GM18867 (cell line): ENCODE measurements at regions not wholly inside any gene's neighbourhood (a gene's known extent, or its start where the extent isn't known, plus 50 kb on each side); places are given as distances from the start of the nearest gene placed in this dataset.
"Not testable (repeated sequence)": the region's sequence is repeated elsewhere in the genome, so short reads cannot be mapped to it uniquely, and the experiment has no call there.

Experiments
- ATAC-seq: cut with Tn5 transposase; IDR thresholded peaks from one replicate; pipeline ENCODE4 v1.9.1; 2021; ENCODE audit warnings: mild to moderate bottlenecking, moderate library complexity; ENCODE audit not compliant: unreplicated experiment

DNA sequence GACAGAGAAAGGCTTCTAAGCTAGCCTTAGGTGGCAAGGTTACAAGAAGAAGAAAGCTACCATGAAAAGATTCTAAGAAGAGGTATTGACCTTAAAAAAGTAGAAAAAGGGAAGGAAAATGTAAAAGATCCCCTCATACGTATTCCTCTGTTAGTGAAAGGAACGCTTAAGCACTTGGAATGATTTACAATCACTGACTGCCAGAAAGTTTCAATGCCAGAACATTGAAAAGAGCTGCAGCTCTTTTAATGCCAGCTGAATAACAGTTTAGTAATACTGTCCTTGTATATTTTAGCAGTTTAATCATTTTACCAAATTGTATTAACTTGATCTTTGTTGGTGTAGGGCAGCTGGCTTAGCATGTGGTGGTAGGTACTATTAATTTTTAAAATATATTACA, 650.7 kb downstream of the FAM181B start:
- ATAC-seq, result no peak

DNA sequence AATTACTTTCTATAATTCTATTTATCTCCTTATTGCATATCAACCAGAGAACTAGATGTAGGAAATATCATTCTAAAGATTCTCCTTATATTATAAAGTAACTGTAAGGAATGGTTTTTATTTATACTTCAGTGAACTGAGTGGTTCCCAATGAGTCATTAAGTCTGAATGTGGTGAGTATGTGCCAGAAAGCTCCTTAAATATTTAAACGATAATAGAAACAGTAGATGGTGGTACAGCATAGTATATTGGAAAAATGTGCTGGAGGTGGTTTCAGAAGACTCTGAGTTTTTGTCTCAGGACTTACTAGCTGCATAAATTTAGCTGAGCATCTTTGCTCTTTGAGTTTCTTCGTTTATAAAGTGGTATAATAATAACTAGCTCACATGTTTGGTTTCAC, 653.5 kb downstream of the FAM181B start:
- ATAC-seq, result no peak

- no peak for ATAC-seq
These were observed 657.5 kb downstream of the FAM181B start for GRCh38 chr11:82076126-82076525.

DNA sequence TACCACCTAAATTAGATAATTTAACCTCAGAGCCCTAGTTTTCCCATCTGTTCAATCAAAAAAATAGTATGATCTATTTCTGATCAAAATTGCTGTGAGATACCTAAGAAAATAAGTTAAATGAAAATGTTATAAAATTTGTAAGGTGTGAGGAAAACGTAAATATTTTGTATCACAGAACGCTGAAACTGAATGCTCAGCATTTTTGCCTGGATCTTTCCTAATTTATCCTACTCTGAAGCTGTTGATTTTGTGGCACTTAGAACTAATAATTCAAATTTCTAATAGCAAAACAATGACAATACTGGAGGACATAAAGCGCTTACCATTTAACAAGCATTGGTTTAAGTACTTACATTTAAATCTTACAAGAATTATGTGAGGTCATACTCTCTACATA, 674.2 kb downstream of the FAM181B start:
- no peak for ATAC-seq

DNA sequence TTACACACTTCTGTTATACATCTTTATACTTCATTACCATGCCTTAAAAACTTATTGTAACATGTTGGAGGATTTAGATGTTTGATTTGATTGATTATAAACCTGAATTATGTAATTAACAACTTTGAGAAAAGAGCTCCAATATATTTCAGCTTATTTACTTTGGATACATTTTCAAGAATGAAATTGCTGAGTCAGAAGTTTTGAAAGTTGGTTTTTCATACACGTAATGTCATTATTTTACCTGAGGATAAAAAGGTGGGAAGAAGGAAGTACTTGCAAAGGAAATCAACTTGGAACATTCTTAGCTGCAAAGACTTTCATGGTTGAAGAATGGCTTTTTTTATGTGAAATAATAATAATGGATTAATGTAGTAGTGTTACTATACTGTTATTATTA, 677.2 kb downstream of the FAM181B start:
- ATAC-seq, result no peak

- no peak for ATAC-seq
These were observed 684.5 kb downstream of the FAM181B start for GRCh38 chr11:82049199-82049598.

DNA sequence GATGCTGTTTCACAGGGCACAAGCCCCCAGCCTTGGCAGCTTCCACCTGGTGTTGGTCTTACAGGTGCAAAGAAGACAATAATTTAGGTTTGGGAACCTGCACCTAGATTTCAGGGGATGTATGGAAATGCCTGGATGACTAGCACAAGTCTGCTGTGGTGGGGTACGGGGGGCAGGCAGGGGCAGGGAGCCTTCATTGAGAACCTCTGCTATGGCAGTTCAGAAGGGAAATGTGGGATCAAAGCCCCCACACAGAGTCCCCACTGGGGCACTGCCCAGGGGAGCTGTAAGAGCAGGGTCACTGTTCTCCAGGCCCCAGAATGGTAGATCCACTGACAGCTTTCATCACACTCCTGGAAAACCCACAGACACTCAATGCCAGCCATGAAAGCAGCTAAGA, 686.5 kb downstream of the FAM181B start:
- no peak for ATAC-seq

- ATAC-seq, result no peak
These were observed 686.9 kb downstream of the FAM181B start for GRCh38 chr11:82046778-82047177.

DNA sequence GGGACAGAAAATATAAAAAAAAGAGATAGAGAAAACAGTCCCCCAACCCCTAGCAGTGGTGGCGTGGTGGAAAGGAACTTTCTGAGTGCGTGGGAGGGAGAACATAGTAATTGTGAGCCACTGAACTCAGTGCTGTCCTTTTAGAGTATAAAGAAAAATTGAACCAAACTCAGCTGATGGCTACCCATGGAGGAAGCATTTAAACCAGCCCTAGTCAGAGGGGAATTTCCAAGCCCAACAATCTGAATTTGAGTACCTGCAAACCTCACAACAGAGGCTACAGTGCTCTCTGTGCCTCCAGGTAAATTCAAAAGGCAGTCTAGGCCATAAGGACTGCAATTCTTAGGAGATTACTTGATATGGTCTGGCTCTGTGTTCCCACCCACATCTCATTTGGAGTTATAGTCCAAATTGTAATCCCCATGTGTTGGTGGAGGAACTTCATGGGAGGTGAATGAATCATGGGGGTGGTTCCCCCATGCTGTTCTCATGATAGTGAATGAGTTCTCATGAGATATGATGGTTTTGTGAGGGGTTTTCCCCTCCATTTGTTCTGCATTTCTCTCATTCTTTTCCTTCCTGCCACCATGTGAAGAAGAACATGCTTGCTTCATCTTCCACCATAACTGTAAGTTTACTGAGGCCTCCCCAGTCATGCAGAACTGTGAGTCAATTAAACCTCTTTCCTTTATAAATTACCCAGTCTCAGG, 687.8 kb downstream of the FAM181B start:
- no peak for ATAC-seq

DNA sequence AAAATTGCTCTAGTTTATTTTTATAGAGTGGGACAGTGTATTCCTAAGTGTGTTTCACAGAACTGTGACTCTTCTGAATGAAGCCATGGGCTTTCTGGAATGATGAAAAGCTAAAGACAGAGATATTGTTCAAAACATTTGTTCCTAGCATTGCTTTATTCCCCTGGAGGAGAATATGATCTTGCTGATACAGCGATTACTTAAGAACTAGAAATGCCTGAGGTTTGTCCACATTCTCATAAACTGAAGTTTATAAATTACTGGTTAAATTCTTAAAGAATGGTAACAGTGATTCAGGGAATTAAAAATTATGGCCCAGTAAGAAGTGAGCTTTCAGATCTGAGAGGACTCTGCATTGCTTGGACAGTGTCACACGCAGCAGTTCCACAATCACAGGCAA, 690.3 kb downstream of the FAM181B start:
- no peak for ATAC-seq

DNA sequence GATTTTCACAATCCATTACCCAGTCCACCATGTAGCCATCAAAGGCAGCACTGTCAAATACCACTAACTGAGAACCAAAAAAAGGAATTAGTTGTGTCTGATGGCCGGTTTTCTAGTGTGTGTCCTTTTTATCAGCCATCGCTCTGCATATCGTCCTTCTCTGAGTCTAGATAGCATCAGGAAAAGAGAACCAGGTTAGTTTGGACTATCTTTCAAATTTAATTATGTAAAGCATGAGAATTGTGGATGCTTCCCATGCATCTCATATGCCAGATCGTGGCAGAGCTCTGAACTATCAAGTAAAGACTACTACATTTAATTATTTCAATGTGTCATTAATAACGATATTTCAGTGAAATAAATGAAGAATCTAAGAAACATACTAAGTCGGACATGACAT, 691.9 kb downstream of the FAM181B start:
- no peak for ATAC-seq

GRCh38 chr11:82038154-82038553, 695.5 kb downstream of the FAM181B start:
- ATAC-seq, result no peak

DNA sequence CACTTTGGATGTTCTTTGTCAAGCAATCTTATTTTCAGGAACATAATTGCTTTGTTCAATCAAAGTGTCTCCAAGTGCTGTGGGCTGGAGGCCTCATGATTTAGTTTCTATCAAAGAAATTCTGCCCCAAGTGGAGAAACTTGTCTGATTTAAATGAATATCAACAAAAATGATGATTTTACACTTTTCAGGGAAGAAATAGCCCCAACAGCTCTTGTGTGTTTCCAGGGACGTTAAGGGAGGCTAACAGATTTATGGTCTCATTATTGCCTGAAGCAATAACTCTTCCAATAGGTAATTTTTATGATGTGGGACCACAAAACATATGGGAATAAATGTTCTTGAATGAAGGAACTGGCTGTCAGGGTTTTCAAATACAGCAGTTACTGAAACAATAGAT, 699.1 kb downstream of the FAM181B start:
- no peak for ATAC-seq

GRCh38 chr11:82027335-82027734, 706.3 kb downstream of the FAM181B start:
- not testable (repeated sequence) for ATAC-seq

GRCh38 chr11:82024760-82025159, 708.9 kb downstream of the FAM181B start:
- no peak for ATAC-seq

DNA sequence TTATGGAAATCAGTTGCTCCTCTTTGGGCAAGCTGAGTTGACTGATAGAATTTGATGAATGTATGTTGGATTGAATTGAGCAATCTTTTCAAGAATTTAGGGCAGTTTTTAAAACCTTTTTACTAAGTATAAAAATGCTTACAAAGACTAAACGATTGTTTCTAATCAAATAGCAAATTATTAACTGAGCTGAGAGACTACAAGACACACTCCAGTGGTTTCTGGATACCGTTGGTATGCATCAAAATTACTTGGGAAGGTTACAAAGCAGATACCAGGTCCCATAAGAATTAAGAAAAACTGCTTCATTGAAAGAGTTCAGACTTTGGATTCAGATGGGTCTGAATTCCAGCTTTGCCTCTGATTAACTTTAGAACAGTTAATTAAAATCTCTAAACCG, 721.4 kb downstream of the FAM181B start:
- no peak for ATAC-seq

DNA sequence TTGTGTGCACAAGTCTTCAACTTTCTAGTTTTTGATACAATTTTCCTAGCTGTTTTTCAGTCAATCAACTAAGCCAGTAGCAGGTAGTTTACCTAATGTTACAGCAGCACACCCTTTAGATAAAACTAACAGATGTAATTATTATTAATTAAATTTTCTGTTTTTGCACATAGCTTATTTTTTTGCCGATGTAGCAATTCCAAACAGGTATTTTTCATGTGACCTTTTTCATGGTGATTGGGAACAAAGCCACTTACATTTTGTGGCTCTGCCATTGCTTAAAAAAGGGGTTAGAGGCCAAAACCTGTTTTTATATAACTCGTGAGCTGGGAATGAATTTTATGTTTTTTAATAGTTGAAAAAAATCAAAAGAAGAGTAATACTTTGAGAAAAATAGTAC, 724.5 kb downstream of the FAM181B start:
- no peak for ATAC-seq

- no peak for ATAC-seq
These were observed 726.1 kb downstream of the FAM181B start for GRCh38 chr11:82007521-82007920.

DNA sequence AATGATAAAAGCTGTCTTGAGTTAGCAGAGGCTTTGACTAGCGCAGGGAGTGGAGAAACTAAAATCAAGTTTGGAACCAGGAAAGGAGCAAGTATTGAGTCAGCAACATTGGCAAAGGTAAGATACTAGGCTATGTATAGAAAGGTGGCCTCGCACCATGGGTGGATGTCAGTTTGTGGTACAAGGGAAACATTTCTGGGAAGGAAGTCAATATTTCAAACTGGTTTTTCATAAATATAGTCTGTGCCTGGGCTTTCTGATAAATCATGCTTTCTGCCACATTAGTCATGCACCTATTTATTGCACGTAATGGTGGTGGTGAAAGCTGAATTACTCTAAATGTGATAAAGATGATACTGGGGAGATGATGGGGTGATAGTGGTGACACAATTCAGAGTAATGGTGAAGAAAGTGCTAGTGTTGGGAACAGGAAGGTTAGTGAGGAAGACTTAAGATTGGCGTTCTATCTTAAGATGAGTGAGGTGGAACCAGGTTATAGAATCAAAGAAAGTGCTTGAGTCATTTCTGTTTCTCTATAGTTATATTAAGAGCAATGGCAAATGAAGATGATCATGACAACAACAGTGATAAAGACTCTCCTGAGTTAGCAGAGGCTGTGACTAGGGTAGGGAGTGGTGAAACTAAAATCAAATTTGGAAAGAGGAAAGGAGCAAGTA, 729.0 kb downstream of the FAM181B start:
- no peak for ATAC-seq

DNA sequence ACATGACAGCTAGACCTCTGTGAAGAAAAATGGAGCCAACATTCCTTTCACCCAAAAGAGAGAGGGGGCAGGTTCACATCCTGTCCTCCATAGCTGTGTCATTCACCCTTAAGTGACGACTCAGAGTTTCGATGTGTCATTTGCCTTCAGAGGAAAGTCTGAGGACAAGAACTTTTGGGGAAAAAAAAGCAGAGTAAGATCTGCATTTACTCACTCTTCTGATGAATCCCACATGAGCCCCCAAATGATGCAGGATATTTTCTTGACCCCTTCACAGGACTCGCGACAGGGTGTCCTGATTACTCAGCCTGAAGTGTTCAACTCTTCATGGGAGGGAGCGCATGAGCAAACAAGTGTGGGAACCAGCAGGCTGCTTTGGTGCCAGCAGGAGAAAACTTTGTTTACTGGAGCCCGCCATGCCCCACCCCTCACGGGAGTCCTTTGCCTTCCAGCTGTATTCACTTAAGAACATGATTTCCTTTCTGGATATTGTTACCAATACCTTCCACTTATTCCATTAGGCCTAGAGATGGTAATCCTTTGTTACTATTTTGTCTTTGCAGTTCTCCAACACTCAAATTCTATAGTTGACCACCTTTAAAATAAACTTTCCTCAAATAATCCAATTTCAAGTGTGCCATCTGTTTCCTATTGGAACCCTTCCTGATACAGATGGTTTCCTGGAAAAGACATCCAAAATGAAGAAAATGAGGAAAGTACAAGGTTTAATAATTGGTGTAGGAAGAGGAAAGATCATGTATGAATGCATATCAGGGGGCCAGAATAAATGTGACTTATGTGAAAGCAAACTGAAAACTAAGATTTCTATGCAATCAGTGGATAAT, 729.8 kb downstream of the FAM181B start:
- no peak for ATAC-seq

DNA sequence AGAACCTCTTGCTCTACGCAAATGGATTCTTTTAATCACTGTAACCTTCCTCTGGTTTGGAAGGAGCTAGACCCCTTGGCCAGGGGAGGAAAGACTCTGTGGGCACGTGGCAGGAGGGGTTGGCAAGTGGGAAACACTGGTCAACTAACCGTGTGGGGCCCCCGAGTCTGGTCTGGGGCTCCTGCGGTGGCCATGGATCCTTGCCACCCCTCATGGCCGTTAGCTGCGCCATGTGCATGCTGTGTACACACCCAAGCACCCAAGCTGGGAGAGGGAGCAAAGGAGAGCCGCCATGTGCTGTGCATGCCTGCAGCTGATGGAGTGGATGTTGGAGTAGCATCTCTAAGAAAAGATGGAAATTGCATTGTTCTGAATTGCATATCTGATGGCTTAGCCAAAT, 730.6 kb downstream of the FAM181B start:
- no peak for ATAC-seq

DNA sequence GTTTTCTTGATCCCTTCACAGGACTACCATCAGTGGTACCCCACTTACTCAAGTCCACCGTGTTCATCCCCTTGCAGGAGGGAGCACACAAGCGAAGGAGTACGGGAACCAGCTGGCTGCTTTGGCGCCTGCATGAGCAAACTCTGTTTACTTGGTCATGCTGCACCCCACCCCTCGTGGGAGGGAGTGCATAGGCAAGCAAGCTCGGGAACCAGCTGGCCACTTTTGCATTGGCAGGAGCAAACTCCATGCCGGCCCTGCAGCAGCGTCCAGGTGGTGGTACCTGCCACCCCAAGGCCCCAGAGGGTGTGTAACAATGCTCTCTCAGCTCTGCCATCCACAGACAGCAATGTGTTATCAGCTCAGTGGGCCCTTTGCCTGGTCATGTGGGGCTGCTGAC, 737.8 kb downstream of the FAM181B start:
- ATAC-seq, result no peak
